GM10266 (cell line): ENCODE measurements at regions not wholly inside any gene's neighbourhood (a gene's known extent, or its start where the extent isn't known, plus 50 kb on each side); places are given as distances from the start of the nearest gene placed in this dataset.

Experiments
- DNase-seq: peaks from one replicate; pipeline ENCODE4 v3.0.0; 2012; ENCODE audit errors: extremely low spot score
- CTCF ChIP-seq: IDR thresholded peaks from 2 replicates; pipeline ENCODE4 v1.5.1; 2012; ENCODE audit warnings: mild to moderate bottlenecking, low read depth; ENCODE audit not compliant: control insufficient read depth, insufficient read depth; ENCODE audit errors: missing control alignments

- no peak for TF ChIP-seq CTCF
- DNase-seq: no peak
Observed at GRCh38 chr14:61847861-61848260, 85.6 kb downstream of the SNAPC1 start.

- no peak for TF ChIP-seq CTCF
- DNase-seq: no peak
Observed at GRCh38 chr14:61854898-61855297, 92.7 kb downstream of the SNAPC1 start.

GRCh38 chr14:61860294-61860918 lies 98.2 kb downstream of the SNAPC1 start:
- TF ChIP-seq CTCF: peak; percentile 67
- peak; percentile 72 for DNase-seq

- no peak for DNase-seq
- no peak for TF ChIP-seq CTCF
Observed at GRCh38 chr14:61861320-61861865, 99.2 kb downstream of the SNAPC1 start.

- no peak for DNase-seq
- no peak for TF ChIP-seq CTCF
Observed at GRCh38 chr14:61864329-61864898, 102.2 kb downstream of the SNAPC1 start.

- DNase-seq: peak; percentile 62
- no peak for TF ChIP-seq CTCF
Observed at GRCh38 chr14:61866932-61867920, 105.0 kb downstream of the SNAPC1 start.
